Liver (tissue), 8 donors: ENCODE measurements at regions not wholly inside any gene's neighbourhood (a gene's known extent, or its start where the extent isn't known, plus 50 kb on each side); places are given as distances from the start of the nearest gene placed in this dataset.

ENCODE experiments used
- DNase-seq: peaks from one replicate; pipeline ENCODE4 v3.0.0-alpha.2; 2017; ENCODE audit warnings: low spot score
- H3K27ac ChIP-seq, 2 donors: one replicate each; pipeline ENCODE4 v1.7.0; 2013; ENCODE audit warnings: inconsistent platforms in 2 of 2, low read length in 2 of 2, control low read depth in 1 of 2, low read depth in 1 of 2, mild to moderate bottlenecking in 1 of 2
- H3K27me3 ChIP-seq, 4 donors: one replicate each; pipeline versions ENCODE4 v1.6.1 to v1.7.0; 2013; ENCODE audit warnings: low read length in 3 of 4, inconsistent platforms in 1 of 4, mild to moderate bottlenecking in 1 of 4, moderate library complexity in 1 of 4; ENCODE audit not compliant: control insufficient read depth in 4 of 4, insufficient read depth in 4 of 4
- H3K36me3 ChIP-seq, 4 donors: one replicate each; pipeline versions ENCODE4 v1.6.1 to v1.7.0; 2013; ENCODE audit warnings: low read length in 3 of 4, mild to moderate bottlenecking in 3 of 4, low read depth in 1 of 4, moderate library complexity in 1 of 4; ENCODE audit not compliant: control insufficient read depth in 4 of 4, insufficient read depth in 3 of 4
- H3K4me1 ChIP-seq, 4 donors: one replicate each; pipeline versions ENCODE4 v1.6.1 to v1.7.0; 2013; ENCODE audit warnings: low read length in 3 of 4, mild to moderate bottlenecking in 3 of 4, moderate library complexity in 1 of 4; ENCODE audit not compliant: control insufficient read depth in 4 of 4, insufficient read depth in 4 of 4
- H3K4me3 ChIP-seq, 3 donors: one replicate each; pipeline versions ENCODE4 v1.6.1 to v1.7.0; 2013; ENCODE audit warnings: low read length in 3 of 3, control low read depth in 1 of 3, low read depth in 1 of 3, mild to moderate bottlenecking in 1 of 3
- H3K9ac ChIP-seq, 2 donors: one replicate each; pipeline ENCODE4 v1.7.0; 2013; ENCODE audit warnings: low read length in 2 of 2, mild to moderate bottlenecking in 2 of 2, moderate library complexity in 2 of 2, control low read depth in 1 of 2, low read depth in 1 of 2
- H3K9me3 ChIP-seq, 4 donors: one replicate each; pipeline versions ENCODE4 v1.6.1 to v1.7.0; 2013; ENCODE audit warnings: low read length in 3 of 4; ENCODE audit not compliant: control insufficient read depth in 4 of 4
- ATF3 ChIP-seq: IDR thresholded peaks from 2 replicates; pipeline ENCODE4 v1.6.1; 2016; ENCODE audit warnings: antibody characterized with exemption
- CTCF ChIP-seq: fragments of 150-350 bp; IDR thresholded peaks from 2 replicates; pipeline ENCODE4 v1.5.1; 2017; ENCODE audit warnings: improper control_type of control experiment, low read depth, low read length; ENCODE audit not compliant: missing input control
- EGR1 ChIP-seq, 2 donors: IDR thresholded peaks; 2 replicates each; pipeline ENCODE4 v1.6.1; 2016 to 2018; ENCODE audit warnings: antibody characterized with exemption in 2 of 2, low read depth in 2 of 2
- FOXA2 ChIP-seq: IDR thresholded peaks from 2 replicates; pipeline ENCODE4 v1.6.1; 2016; ENCODE audit warnings: antibody characterized with exemption
- GABPA ChIP-seq, 2 donors: IDR thresholded peaks in 1 of 2; conservative IDR thresholded peaks in 1 of 2; 2 replicates each; pipeline ENCODE4 v1.6.1; 2016; ENCODE audit warnings: antibody characterized with exemption in 2 of 2, mild to moderate bottlenecking in 1 of 2, moderate library complexity in 1 of 2
- HNF4A ChIP-seq, 2 donors: conservative IDR thresholded peaks; 2 replicates each; pipeline ENCODE4 v1.6.1; 2016; ENCODE audit warnings: antibody characterized with exemption in 2 of 2, mild to moderate bottlenecking in 2 of 2
- HNF4G ChIP-seq: IDR thresholded peaks from 2 replicates; pipeline ENCODE4 v1.6.1; 2016; ENCODE audit warnings: antibody characterized with exemption
- MAX ChIP-seq: IDR thresholded peaks from 2 replicates; pipeline ENCODE4 v1.6.1; 2016; ENCODE audit warnings: antibody characterized with exemption
- NR2F2 ChIP-seq: IDR thresholded peaks from 2 replicates; pipeline ENCODE4 v1.6.1; 2016; ENCODE audit warnings: antibody characterized with exemption
- RAD21 ChIP-seq, 2 donors: IDR thresholded peaks; 2 replicates each; pipeline ENCODE4 v1.6.1; 2016; ENCODE audit warnings: antibody characterized with exemption in 2 of 2, mild to moderate bottlenecking in 2 of 2
- RXRA ChIP-seq, 2 donors: IDR thresholded peaks; 2 replicates each; pipeline ENCODE4 v1.6.1; 2017 to 2018; ENCODE audit warnings: antibody characterized with exemption in 2 of 2, mild to moderate bottlenecking in 1 of 2
- SP1 ChIP-seq: IDR thresholded peaks from 2 replicates; pipeline ENCODE4 v1.6.1; 2018; ENCODE audit warnings: antibody characterized with exemption, mild to moderate bottlenecking
- TAF1 ChIP-seq: conservative IDR thresholded peaks from 2 replicates; pipeline ENCODE4 v1.6.1; 2016; ENCODE audit warnings: antibody characterized with exemption, mild to moderate bottlenecking
- YY1 ChIP-seq: IDR thresholded peaks from 2 replicates; pipeline ENCODE4 v1.6.1; 2016; ENCODE audit warnings: antibody characterized with exemption, mild to moderate bottlenecking
- ZBTB33 ChIP-seq: IDR thresholded peaks from 2 replicates; pipeline ENCODE4 v1.6.1; 2016; ENCODE audit warnings: antibody characterized with exemption
- WGBS: extraction: QIAGEN DNeasy Blood & Tissue Kit; methylation state at CpG from one replicate; pipeline ENCODE4 v1.1.7; 2013; 5-methylcytosine and 5-hydroxymethylcytosine counted together
- donor health status: healthy.
- donor health status: healthy.
- donor health status: healthy.
- donor health status: healthy.
- donor health status: healthy.

GRCh38 chr6:118387921-118388701, 160.0 kb upstream of the PLN start:
- H3K27ac ChIP-seq, result no peak overlapping the region
- H3K9ac ChIP-seq, result no peak overlapping the region
- H3K27me3 ChIP-seq, result peaks cover 0 to 2% (median 0%) of the 10 kb centered on the region in 4 donors
- TF ChIP-seq MAX, result no peak
- no peak for TF ChIP-seq ZBTB33
- TF ChIP-seq GABPA (IDR thresholded peaks at IDR 0.05 in 1 of 2, conservative IDR thresholded peaks at IDR 0.05 in 1 of 2), result no peak
- no peak for TF ChIP-seq TAF1
- TF ChIP-seq EGR1 (IDR thresholded peaks at IDR 0.05; ENCODE audit: low read depth in 2 of 2), result no peak
- no peak for TF ChIP-seq YY1
- TF ChIP-seq HNF4G, result no peak
- TF ChIP-seq FOXA2, result no peak
- TF ChIP-seq CTCF, result no peak
- no peak for TF ChIP-seq RXRA (IDR thresholded peaks at IDR 0.05)
- TF ChIP-seq ATF3, result no peak
- TF ChIP-seq HNF4A (conservative IDR thresholded peaks at IDR 0.05), result no peak
- TF ChIP-seq RAD21 (IDR thresholded peaks at IDR 0.05), result no peak
- no peak for TF ChIP-seq SP1
- 68% methylated on average over 7 of the region's 7 CpGs for whole genome bisulfite sequencing
- no peaks in the 10 kb centered on the region for H3K9me3 ChIP-seq
- DNase-seq, result no peak
- H3K4me3 ChIP-seq, result no peak overlapping the region
- no peaks in the 10 kb centered on the region for H3K4me1 ChIP-seq
- H3K36me3 ChIP-seq, result no peaks in the 10 kb centered on the region

GRCh38 chr6:118391086-118391485, 157.0 kb upstream of the PLN start:
- 90% methylated on average over 7 of the region's 7 CpGs for WGBS
- Histone ChIP-seq H3K27me3 (peaks cover 0 to 2% (median 0%) of the 10 kb centered on the region in 4 donors), H3K9ac (no peak overlapping the region), H3K9me3 (no peaks in the 10 kb centered on the region), H3K27ac (no peak overlapping the region), H3K36me3 (no peaks in the 10 kb centered on the region), H3K4me1 (no peaks in the 10 kb centered on the region), H3K4me3 (no peak overlapping the region)
- DNase-seq, result no peak
- TF ChIP-seq HNF4G, result no peak
- TF ChIP-seq RAD21 (IDR thresholded peaks at IDR 0.05), result no peak
- no peak for TF ChIP-seq YY1
- TF ChIP-seq NR2F2, result no peak
